GM18511 (cell line): ENCODE measurements at regions not wholly inside any gene's neighbourhood (a gene's known extent, or its start where the extent isn't known, plus 50 kb on each side); places are given as distances from the start of the nearest gene placed in this dataset.

Source experiments
- ATAC-seq: cut with Tn5 transposase; IDR thresholded peaks from one replicate; pipeline ENCODE4 v1.9.1; 2021; ENCODE audit warnings: mild to moderate bottlenecking, moderate library complexity; ENCODE audit not compliant: unreplicated experiment

- no peak for ATAC-seq
Observed at GRCh38 chr11:86726770-86727504, 54.5 kb upstream of the ME3 start.

- ATAC-seq: no peak
Observed at GRCh38 chr11:86726118-86726753, 53.8 kb upstream of the ME3 start.

- ATAC-seq: no peak
Observed at GRCh38 chr11:86724137-86724536, 51.7 kb upstream of the ME3 start.

- no peak for ATAC-seq
Observed at GRCh38 chr11:86723281-86723680, 50.9 kb upstream of the ME3 start.

- ATAC-seq: no peak
Observed at GRCh38 chr11:86722748-86723147, 50.3 kb upstream of the ME3 start.
